ENCODE measurements at regions not wholly inside any gene's neighbourhood (a gene's known extent, or its start where the extent isn't known, plus 50 kb on each side); places are given as distances from the start of the nearest gene placed in this dataset.

DNA sequence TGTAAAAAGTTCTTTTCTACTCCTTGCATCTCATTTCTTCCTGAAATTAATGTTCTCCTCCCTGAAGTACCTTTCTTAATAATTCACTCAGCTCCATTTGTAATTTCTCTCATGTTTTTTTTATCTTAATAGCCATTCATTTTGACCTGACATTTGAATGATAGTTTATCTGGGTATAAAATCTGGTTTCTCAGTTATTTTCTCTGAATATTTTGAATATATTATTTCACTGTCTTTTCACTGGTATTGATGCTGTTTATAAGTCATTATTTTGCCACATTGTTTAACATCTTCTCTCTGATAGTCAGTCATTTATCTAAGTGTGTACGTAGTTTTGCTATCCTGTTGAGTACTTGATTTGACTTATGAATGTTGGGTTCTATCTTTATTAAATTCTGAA lies 68.8 kb upstream of the ARHGAP18 start:
- DNase-seq: no peak

- DNase-seq: peak; percentile 46 to 60 (median 55)
Measured at GRCh38 chr6:129777371-129777770, 67.4 kb upstream of the ARHGAP18 start.

GRCh38 chr6:129776542-129777330 lies 66.8 kb upstream of the ARHGAP18 start:
- peak in 1 of 3 donors; percentile 13 for DNase-seq

DNA sequence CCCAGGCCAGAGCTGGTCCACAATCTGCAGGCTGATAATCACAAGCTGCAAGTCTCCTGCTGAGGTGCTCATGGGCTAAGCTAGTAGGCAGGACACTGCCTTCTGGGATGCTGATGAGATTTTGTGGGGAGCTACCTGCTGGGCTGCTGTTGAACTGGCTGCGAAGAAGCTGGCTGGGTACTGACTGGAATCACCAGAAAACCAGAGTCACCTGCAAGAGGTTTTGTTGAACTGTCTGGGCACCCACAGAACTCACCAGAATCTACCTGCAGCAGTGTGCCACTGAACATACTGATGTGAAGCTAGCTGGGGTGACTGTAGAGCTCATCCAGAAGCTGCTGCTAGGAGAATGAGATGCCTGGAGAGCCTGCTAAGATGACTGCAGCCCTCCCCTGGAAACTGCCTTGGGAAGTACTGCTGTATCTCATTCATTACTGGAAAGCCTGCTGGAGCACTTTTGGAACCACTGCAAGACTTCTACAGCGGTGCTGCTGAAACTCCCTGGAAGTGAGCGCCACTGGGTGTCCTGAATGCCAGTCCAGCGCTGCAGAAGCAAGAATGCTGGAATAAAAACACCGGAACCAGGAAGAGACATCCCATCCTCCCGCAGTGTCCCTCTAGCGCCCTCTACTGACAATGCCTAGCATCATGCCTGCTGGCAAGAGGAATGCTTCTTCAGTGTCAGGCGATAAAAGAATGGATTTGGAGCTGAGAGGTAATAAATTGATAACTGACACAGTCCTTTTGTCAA lies 64.9 kb upstream of the ARHGAP18 start:
- DNase-seq: peak; percentile 72 to 87 (median 79)

DNA sequence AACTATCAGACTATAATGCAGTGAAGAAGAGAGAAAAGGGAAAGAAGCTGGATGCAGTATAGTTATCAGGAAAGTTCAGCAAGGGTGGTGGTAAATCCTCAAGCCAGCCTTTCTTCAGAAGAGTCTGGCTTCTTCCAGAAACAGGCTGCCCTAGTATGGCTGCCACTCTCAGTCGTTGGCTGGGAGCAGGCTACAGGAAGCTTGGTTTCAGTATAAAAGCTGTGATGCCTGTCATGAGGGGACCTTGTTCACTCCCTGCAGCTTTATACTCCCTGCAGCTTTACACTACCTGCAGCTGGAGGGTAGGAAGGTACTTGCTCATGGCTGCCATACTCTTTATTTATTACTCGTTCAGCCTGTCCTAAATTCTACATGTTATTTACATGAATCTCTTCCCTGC lies 63.3 kb upstream of the ARHGAP18 start:
- DNase-seq: no peak

DNA sequence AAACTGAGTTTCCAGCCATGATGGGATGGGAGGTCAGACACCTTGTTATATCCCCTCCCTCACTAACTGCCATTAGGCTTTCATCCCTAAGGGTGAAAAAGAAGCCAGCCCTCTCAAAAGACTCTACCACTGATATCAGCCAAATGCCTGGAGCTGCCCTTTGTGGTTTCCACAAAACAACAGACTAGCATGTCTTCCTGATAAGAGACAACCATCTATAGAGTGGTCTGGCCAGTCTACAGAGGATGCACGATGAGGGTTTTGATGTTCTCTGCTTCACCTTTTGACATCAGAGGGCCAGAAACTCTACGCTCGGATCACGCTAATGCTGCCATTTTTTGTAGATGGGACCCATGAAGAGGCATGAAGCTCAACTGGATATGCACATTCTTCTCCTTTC lies 61.7 kb upstream of the ARHGAP18 start:
- DNase-seq: no peak

DNA sequence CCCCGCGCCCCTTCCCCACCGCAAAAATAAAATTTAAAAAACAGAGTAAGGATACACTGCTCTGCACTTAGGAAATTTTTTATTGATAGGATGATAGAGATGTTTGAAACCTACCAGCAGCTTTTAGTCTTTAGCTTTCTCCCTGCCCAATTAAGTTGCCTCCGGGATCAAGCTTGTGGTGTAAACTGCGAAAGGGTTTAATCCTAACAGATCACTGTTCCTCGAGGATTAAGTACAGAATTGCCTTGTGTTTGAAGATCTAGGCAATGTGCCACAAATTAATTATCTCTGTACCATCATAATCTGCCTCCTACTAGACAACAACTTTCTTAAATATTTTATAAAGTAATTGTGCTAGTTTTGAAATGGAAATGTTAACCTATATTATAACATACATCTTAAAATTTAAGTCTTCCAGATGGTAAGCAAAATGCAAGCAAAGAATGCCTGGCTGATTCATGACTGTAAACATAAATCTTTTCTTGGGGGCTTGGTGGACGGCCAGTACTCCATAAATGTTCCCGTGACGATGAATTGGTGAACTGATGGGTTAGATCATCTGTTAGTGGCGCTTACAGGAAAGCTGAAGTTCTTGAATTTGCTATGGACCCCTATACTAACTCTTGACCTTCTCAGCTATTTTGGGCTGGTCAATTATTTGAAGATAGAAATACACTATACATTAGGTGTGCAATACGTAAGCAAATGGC lies 58.0 kb upstream of the ARHGAP18 start:
- DNase-seq: no peak

DNA sequence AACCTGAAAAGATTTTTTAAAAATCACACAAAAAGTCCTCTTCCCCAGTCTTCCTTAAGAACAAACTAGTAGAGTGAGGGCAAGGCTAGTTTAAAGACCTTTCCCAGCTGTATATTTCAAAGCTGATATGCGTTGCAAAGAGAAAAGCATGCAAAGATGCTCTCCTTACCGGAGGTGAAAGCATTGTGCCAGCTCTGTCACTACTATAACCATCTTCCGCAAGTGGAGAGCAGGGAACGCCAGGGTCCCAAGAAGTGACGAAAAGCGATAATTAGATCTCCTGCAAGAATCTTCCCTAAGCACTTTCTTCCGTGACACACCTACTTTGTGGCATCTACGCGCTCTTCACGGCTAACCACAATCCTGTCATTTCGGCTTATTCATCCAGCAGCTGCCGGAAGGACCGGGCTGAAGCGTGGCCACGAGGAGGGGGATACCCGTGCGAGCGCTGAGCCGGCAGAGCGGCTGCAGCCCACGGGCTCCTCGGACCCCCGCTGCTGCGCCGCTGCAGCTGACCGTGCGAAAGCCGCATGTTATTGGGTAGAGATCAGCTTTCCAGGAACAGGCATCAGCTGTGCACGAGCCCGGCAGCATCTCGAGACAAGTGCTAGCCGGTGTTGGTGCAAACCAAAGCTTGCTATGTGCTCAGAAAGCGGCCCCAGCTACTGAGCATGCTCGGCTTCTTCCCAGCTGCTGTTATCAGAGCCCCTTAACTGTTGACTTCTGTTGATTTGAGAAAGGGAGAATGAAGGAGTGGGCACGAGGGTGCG lies 57.2 kb upstream of the ARHGAP18 start:
- peak; percentile 70 to 78 (median 74) for DNase-seq

GRCh38 chr6:129764761-129765407 lies 54.9 kb upstream of the ARHGAP18 start:
- DNase-seq: peak; percentile 47 to 77 (median 74)

DNA sequence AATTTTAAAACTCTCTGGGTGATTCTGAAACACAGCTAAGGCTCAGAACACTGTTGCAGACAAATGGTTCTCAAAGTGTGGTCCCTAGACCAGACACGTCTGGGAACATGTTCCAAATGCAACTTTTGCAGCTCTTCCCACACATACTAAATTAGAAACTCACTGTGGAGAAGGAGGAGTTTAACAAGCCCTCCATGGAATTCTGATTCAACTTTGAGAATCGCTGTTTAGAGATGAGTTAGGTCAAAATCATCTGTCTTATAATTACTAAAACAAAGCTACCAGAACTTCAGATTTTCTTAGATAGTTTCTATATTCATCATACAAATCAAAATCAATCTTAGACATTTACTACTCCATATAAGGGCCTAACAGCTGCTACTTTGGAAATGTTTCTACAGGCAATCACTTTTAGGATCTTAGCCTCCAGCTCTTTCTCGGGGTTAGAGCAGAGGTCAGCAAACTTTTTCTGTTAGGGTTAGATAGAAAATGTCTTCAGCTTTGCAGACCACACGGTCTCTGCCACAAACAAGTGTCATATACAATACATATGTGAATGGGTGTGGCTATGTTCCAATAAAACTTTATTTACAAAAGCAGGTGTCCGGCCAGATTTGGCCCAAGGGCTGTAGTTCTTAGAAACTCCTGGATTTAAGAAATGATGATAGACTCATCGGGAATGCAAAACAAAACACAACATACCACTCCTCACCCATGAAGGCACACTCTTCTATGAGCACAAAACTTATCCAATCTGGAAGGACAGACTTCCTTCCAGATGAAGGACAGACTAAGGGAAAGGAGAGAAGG lies 50.0 kb upstream of the ARHGAP18 start:
- no peak for DNase-seq

Measured in suppressor macrophage treated with lipopolysaccharide for 1 hour (primary cell).